GM18519 (cell line): ENCODE measurements at regions not wholly inside any gene's neighbourhood (a gene's known extent, or its start where the extent isn't known, plus 50 kb on each side); places are given as distances from the start of the nearest gene placed in this dataset.
"Not testable (repeated sequence)": the region's sequence is repeated elsewhere in the genome, so short reads cannot be mapped to it uniquely, and the experiment has no call there.

Source experiments
- ATAC-seq: cut with Tn5 transposase; IDR thresholded peaks from one replicate; pipeline ENCODE4 v1.9.1; 2021; ENCODE audit warnings: mild to moderate bottlenecking, moderate library complexity; ENCODE audit not compliant: unreplicated experiment, low FRiP score

DNA sequence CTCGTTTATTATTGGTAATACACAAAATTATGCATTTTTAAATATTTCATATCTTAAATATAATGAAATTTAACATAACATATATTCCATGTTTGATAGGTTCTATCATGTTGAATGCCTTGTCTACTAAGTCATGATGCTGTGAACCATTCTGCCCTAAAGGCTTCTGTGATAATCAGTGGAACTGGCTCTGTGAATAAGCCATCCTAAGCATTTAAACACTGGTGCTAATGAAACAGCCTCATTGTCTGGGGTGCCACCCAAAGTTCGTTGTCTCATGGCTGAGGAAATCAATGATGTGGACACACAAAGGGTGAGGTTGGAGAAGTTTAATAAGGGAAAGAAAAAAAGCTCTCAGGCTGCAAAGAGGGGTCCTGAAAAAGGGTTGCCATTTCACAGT lies 264.7 kb upstream of the ZRANB2 start:
- no peak for ATAC-seq

DNA sequence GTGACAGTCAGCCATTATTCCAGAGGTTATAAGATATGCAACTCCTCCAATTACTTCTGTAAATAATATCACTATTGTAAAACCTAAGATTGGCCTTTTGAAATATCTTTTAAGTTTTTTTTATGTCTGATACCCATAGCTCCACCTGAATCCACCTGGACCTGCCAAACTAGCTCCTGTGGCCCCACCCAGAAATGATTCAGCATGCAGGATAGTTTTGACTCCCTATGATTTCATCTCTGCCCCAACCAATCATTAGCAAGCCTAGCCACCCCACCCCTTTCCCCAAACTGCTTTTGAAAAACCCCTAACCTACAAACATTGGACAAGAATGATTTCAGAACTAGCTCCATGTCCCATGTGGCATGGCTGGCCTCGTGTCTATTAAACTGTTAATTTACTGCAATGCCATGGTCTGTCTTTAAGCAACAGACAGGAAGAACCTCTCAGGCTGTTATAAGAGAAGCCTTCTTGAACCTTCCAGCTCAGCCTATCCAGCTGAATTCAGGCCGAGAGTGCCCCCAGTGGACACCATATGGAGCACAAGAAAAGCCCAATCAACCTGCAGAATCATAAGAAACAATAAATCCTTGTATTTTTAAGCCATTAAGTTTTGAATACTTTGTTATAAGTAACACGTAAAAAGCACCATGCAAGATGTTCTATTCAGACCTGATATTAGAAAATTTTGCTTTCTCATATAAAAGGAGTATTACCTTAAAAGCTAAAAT lies 263.0 kb upstream of the ZRANB2 start:
- no peak for ATAC-seq

DNA sequence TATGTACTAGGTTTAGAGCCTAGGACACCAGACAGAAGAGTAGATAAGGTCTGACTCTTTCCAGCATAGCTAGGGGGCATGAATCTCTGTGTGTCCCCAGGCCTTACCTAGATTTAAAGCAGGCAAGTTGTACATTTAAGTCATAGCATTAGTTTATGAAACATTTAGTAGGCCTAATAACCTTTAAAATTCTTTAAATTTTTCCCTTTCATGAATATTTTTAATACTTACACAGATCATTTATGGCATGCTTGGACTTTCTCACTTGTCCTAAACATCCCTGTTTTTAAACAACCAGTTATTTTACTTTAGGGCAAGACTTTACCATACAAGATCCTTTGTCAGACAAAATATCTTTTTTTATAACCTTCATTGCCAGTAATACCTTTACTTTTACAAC lies 258.4 kb upstream of the ZRANB2 start:
- no peak for ATAC-seq

DNA sequence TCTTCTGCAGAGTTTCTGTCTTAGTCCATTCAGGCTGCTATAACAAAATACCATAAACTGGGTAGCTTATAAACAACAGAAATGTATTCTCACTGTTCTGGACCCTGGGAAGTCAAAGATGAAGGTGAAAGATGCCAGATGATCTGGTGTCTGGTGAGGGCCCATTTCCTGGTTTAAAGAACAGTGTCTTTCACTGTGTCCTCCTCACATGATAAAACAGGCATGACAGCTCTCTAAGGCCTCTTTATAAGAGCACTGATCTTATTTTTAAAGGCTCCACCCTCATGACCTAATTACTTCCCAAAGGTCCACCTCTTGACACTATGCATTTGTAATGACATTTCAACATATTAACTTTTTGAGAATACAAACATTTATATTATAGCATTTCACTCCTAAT lies 250.2 kb upstream of the ZRANB2 start:
- ATAC-seq: no peak

GRCh38 chr1:71324671-71325267 lies 243.9 kb upstream of the ZRANB2 start:
- ATAC-seq: no peak

GRCh38 chr1:71312545-71312944 lies 231.7 kb upstream of the ZRANB2 start:
- ATAC-seq: no peak

- no peak for ATAC-seq
Observed at GRCh38 chr1:71311376-71311775, 230.5 kb upstream of the ZRANB2 start.

- ATAC-seq: peak; percentile 68
Observed at GRCh38 chr1:71307451-71307850, 226.6 kb upstream of the ZRANB2 start.

- ATAC-seq: no peak
Observed at GRCh38 chr1:71304125-71304524, 223.3 kb upstream of the ZRANB2 start.

DNA sequence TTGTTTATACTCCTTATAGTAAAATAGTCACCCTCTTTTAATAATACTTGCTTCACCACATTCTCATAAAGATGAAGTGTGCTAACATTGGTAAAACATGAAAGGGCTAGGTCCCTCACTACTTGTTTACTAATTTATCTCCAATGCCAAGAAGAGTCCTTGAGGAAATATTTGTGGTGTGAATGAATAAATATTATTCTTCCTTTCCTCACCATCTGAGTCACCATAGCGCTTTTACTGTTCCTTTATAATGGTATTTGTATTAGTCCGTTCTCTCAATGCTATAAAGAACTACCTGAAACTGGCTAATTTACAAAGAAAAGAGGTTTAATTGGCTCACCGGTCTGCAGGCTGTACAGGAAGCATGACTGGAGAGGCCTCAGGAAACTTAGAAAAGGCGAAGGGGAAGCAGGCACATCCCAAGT lies 222.8 kb upstream of the ZRANB2 start:
- no peak for ATAC-seq

GRCh38 chr1:71298633-71299032 lies 217.8 kb upstream of the ZRANB2 start:
- no peak for ATAC-seq

DNA sequence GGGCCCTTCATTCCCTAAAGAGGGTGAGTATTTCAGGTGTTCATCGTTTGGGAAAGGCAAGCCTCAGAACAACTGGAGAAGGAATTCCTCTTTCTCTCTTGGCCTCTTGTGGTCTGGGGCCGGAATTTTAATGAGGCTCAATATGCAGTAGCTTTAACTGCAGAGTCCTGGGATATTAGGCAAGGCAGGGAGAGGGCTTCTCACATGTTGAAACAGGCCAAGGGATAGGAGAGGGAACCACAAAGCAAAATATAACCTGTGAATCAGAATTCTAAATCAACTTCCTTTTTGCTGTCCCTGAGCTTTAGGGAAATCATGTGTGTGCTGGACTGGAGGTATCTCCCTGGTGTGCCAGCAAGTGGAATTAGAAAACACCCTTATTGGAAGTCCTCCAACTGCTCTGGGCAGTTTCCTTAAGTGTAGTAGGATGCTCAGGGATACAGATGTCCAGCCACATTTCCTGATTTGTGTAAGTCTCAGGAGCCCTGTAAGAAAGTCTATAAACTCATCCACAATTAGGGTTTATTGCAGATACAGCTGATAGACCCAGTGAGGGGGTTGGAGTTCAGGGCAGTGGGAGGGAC lies 215.8 kb upstream of the ZRANB2 start:
- ATAC-seq: no peak

GRCh38 chr1:71295350-71295749 lies 214.5 kb upstream of the ZRANB2 start:
- no peak for ATAC-seq

DNA sequence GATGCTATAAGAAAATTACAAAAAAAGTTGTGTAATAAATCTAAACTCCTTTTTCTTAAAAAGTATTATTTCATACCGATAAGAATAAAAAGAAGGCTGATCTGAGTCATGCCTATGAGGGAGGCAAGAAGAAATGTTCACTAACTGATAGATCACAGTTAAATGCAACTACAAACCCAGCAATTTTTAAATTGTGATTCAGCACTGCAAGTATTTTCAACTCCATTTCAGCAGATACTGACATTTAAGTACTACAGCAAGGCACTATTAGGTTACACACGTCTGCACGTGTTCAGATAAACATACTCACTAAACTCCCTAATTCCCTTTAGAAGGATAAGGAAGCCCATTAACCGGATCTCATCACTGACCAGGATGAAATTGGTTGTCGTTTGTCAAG lies 213.3 kb upstream of the ZRANB2 start:
- ATAC-seq: no peak

DNA sequence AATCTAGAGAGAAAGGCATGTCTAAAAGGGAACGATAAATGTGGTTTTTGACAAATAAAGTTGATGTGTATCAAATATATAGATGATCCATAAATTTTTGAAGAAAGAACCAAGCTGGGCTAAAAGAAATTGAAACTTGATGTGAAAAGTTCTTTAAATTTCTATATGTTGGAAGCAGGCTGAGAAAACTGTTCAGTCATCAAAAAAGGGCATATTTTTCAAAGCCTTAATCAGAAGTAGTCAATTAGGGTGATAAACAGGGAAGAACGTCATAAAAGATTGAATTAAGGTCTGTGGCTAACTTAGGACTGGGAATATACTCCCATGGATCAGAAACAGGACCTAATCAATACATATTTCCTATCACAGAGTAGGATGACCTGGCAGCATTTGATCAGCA lies 211.4 kb upstream of the ZRANB2 start:
- ATAC-seq: no peak

DNA sequence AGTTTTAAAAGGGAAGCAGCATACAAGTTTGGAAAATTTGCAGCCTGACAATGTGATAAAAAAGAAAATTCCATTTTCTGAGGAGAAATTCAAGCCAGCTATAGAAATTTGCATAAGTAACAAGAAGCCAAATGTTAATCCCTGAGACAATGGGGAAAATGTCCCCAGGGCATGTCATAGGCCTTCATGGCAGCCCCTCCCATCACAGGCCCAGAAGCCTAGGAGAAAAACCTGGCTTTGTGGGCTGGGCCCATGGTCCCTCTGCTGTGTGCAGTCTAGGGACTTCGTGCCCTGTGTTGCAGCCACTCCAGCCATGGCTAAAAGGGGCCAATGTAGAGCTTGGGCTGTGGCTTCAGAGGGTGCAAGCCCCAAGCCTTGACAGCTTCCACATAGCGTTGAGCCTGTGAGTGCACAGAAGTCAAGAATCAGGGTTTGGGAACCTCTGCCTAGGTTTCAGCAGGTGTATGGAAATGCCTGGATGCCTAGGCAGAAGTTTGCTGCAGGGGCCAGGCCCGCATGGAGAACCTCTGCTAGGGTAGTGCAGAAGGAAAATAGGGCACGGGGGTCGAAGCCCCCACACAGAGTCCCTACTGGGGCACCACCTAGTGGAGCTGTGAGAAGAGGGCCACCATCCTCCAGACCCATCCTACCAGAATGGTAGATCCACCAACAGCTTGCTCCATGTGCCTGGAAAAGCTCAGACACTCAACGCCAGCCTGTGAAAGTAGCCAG lies 209.8 kb upstream of the ZRANB2 start:
- ATAC-seq: not testable (repeated sequence)

DNA sequence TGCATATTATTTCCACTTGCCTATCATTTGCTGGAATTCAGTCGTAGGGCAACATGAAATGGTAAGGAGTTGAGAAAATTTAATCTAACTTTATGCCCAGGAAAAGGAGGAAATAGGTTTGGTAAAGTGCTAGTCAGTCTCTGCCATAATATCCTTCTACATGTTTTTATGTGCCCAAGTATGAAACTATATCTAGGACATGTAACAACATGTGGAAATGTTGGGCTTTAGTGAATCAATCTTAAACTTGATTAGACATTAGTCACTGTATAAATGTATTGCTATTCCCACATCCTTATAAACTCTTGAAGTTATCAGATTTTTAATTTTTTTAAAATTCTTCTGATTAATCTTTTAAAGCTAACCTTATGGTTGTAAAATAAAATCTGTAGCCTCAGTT lies 204.7 kb upstream of the ZRANB2 start:
- no peak for ATAC-seq

DNA sequence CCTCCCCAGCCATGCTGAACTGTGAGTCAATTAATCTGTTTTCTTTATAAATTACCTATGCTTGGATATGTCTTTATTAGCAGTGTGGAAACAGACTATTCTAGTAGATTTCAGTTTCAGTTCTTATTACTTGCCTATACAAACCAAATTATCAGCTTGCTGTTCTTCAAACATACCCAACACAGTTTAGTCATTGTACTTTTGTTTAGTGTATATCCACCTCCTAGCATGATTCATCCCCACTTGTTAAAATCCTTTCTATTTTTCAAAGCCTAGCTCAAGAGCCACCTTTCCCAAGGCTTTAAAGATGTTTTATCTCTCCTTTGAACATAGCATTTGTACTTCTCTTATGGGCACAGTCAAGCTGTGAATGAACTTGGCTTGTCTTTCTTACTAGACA lies 195.6 kb upstream of the ZRANB2 start:
- ATAC-seq: no peak

- no peak for ATAC-seq
Observed at GRCh38 chr1:71273334-71273733, 192.5 kb upstream of the ZRANB2 start.

- ATAC-seq: no peak
Observed at GRCh38 chr1:71270394-71270915, 189.6 kb upstream of the ZRANB2 start.

DNA sequence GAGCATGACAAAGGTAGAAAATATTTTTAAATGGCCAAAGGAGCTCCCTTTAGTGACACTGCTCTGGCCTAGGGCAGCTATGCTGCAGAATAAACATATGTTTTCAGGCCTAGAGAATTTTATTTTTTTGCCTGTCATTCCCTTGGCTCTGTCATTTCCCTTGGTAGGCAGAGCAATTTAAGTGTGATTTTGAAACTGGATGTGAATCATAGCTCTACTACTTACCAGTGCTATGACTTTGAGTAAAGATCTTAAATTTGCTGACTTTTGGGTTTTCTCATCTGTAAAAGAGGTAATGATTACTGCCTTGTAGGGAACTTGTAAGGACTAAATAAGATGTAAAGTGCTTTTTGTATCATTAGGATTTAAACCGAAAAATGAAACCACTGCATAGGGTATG lies 189.0 kb upstream of the ZRANB2 start:
- no peak for ATAC-seq
